Astrocyte (in vitro differentiated cells and primary cell): ENCODE measurements at regions not wholly inside any gene's neighbourhood (a gene's known extent, or its start where the extent isn't known, plus 50 kb on each side); places are given as distances from the start of the nearest gene placed in this dataset.

Experiments
- CTCF ChIP-seq: IDR thresholded peaks from 2 replicates; pipeline ENCODE4 v1.5.1; 2011; ENCODE audit warnings: low read depth, mild to moderate bottlenecking, inconsistent platforms, low read length, moderate library complexity; ENCODE audit not compliant: insufficient read depth
- EZH2 ChIP-seq: IDR thresholded peaks from 2 replicates; pipeline ENCODE4 v1.6.1; 2012; ENCODE audit warnings: mild to moderate bottlenecking, low read length, inconsistent platforms; ENCODE audit not compliant: insufficient read depth

DNA sequence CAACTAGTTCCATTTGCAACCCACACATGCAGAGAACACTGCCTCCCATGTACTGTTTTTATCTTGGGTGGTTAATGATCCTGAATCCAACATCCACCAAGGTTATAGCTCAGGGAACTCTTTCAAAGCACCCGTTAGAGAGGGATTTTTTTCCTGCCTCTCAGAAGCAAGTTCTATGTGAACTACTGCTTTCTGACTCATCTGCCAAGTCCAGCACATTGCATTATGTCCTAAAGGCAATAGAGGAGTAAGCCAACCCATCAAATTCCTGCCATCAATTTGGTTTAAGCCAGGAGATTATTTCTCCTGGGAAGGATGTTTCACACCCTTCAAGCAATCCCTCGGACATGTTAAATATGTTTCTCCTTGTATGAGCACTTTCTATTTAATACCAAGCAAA is 334.5 kb downstream of the GASK1B start:
- TF ChIP-seq CTCF: no peak
- TF ChIP-seq EZH2: no peak
